Liver (tissue), 8 donors: ENCODE measurements at regions not wholly inside any gene's neighbourhood (a gene's known extent, or its start where the extent isn't known, plus 50 kb on each side); places are given as distances from the start of the nearest gene placed in this dataset.

ENCODE experiments used
- DNase-seq: peaks from one replicate; pipeline ENCODE4 v3.0.0-alpha.2; 2017; ENCODE audit warnings: low spot score
- H3K27ac ChIP-seq, 2 donors: one replicate each; pipeline ENCODE4 v1.7.0; 2013; ENCODE audit warnings: inconsistent platforms in 2 of 2, low read length in 2 of 2, control low read depth in 1 of 2, low read depth in 1 of 2, mild to moderate bottlenecking in 1 of 2
- H3K27me3 ChIP-seq, 4 donors: one replicate each; pipeline versions ENCODE4 v1.6.1 to v1.7.0; 2013; ENCODE audit warnings: low read length in 3 of 4, inconsistent platforms in 1 of 4, mild to moderate bottlenecking in 1 of 4, moderate library complexity in 1 of 4; ENCODE audit not compliant: control insufficient read depth in 4 of 4, insufficient read depth in 4 of 4
- H3K36me3 ChIP-seq, 4 donors: one replicate each; pipeline versions ENCODE4 v1.6.1 to v1.7.0; 2013; ENCODE audit warnings: low read length in 3 of 4, mild to moderate bottlenecking in 3 of 4, low read depth in 1 of 4, moderate library complexity in 1 of 4; ENCODE audit not compliant: control insufficient read depth in 4 of 4, insufficient read depth in 3 of 4
- H3K4me1 ChIP-seq, 4 donors: one replicate each; pipeline versions ENCODE4 v1.6.1 to v1.7.0; 2013; ENCODE audit warnings: low read length in 3 of 4, mild to moderate bottlenecking in 3 of 4, moderate library complexity in 1 of 4; ENCODE audit not compliant: control insufficient read depth in 4 of 4, insufficient read depth in 4 of 4
- H3K4me3 ChIP-seq, 3 donors: one replicate each; pipeline versions ENCODE4 v1.6.1 to v1.7.0; 2013; ENCODE audit warnings: low read length in 3 of 3, control low read depth in 1 of 3, low read depth in 1 of 3, mild to moderate bottlenecking in 1 of 3
- H3K9ac ChIP-seq, 2 donors: one replicate each; pipeline ENCODE4 v1.7.0; 2013; ENCODE audit warnings: low read length in 2 of 2, mild to moderate bottlenecking in 2 of 2, moderate library complexity in 2 of 2, control low read depth in 1 of 2, low read depth in 1 of 2
- H3K9me3 ChIP-seq, 4 donors: one replicate each; pipeline versions ENCODE4 v1.6.1 to v1.7.0; 2013; ENCODE audit warnings: low read length in 3 of 4; ENCODE audit not compliant: control insufficient read depth in 4 of 4
- EGR1 ChIP-seq, 2 donors: IDR thresholded peaks; 2 replicates each; pipeline ENCODE4 v1.6.1; 2016 to 2018; ENCODE audit warnings: antibody characterized with exemption in 2 of 2, low read depth in 2 of 2
- FOXA1 ChIP-seq: IDR thresholded peaks from 2 replicates; pipeline ENCODE4 v1.6.1; 2016; ENCODE audit warnings: antibody characterized with exemption
- FOXA2 ChIP-seq: IDR thresholded peaks from 2 replicates; pipeline ENCODE4 v1.6.1; 2016; ENCODE audit warnings: antibody characterized with exemption
- GABPA ChIP-seq, 2 donors: IDR thresholded peaks in 1 of 2; conservative IDR thresholded peaks in 1 of 2; 2 replicates each; pipeline ENCODE4 v1.6.1; 2016; ENCODE audit warnings: antibody characterized with exemption in 2 of 2, mild to moderate bottlenecking in 1 of 2, moderate library complexity in 1 of 2
- HNF4A ChIP-seq, 2 donors: conservative IDR thresholded peaks; 2 replicates each; pipeline ENCODE4 v1.6.1; 2016; ENCODE audit warnings: antibody characterized with exemption in 2 of 2, mild to moderate bottlenecking in 2 of 2
- JUND ChIP-seq, 2 donors: IDR thresholded peaks; 2 replicates each; pipeline ENCODE4 v1.6.1; 2016; ENCODE audit warnings: antibody characterized with exemption in 2 of 2
- NR2F2 ChIP-seq: IDR thresholded peaks from 2 replicates; pipeline ENCODE4 v1.6.1; 2016; ENCODE audit warnings: antibody characterized with exemption
- RAD21 ChIP-seq, 2 donors: IDR thresholded peaks; 2 replicates each; pipeline ENCODE4 v1.6.1; 2016; ENCODE audit warnings: antibody characterized with exemption in 2 of 2, mild to moderate bottlenecking in 2 of 2
- RXRA ChIP-seq, 2 donors: IDR thresholded peaks; 2 replicates each; pipeline ENCODE4 v1.6.1; 2017 to 2018; ENCODE audit warnings: antibody characterized with exemption in 2 of 2, mild to moderate bottlenecking in 1 of 2
- SP1 ChIP-seq: IDR thresholded peaks from 2 replicates; pipeline ENCODE4 v1.6.1; 2018; ENCODE audit warnings: antibody characterized with exemption, mild to moderate bottlenecking
- YY1 ChIP-seq: IDR thresholded peaks from 2 replicates; pipeline ENCODE4 v1.6.1; 2016; ENCODE audit warnings: antibody characterized with exemption, mild to moderate bottlenecking
- WGBS: extraction: QIAGEN DNeasy Blood & Tissue Kit; methylation state at CpG from one replicate; pipeline ENCODE4 v1.1.7; 2013; 5-methylcytosine and 5-hydroxymethylcytosine counted together
- TF ChIP-seq, protein P1 (sequence below): IDR thresholded peaks from 2 replicates; pipeline ENCODE4 v1.6.1; 2016; ENCODE audit warnings: antibody characterized with exemption
- TF ChIP-seq, protein P2 (sequence below): fragments of 150-350 bp; IDR thresholded peaks from 2 replicates; pipeline ENCODE4 v1.5.1; 2017; ENCODE audit warnings: improper control_type of control experiment, low read depth, low read length; ENCODE audit not compliant: missing input control
- TF ChIP-seq, protein P3 (sequence below): IDR thresholded peaks from 2 replicates; pipeline ENCODE4 v1.6.1; 2016; ENCODE audit warnings: antibody characterized with exemption
- TF ChIP-seq, protein P4 (sequence below): IDR thresholded peaks from 2 replicates; pipeline ENCODE4 v1.6.1; 2016; ENCODE audit warnings: antibody characterized with exemption, mild to moderate bottlenecking
- TF ChIP-seq, protein P5 (sequence below): IDR thresholded peaks from 2 replicates; pipeline ENCODE4 v1.6.1; 2016; ENCODE audit warnings: antibody characterized with exemption
- donor health status: healthy.
- donor health status: healthy.
- donor health status: healthy.
- donor health status: healthy.
- donor health status: healthy.

DNA sequence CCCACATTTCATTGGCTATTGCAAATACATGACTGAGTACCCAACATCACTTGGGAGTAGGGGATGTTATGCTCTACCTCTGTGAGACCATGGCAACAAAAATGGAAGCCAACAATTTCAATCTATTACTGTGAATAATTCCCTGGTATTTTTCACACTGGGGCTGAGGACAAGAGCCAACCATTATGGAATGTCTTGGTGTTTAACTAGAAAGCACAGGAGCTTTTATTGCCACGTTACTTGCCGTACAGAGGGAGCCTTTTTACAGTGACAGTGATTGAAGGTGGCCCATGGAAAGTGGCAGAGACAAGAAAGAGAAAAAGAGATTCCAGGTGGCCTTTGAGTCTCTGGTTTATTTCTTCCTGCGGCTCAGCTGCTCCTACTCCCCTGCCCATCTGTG, 105.7 kb upstream of the TBC1D5 start (continued):
- TF ChIP-seq, protein P1, sequence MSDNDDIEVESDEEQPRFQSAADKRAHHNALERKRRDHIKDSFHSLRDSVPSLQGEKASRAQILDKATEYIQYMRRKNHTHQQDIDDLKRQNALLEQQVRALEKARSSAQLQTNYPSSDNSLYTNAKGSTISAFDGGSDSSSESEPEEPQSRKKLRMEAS, result no peak
- TF ChIP-seq FOXA1, result no peak
- TF ChIP-seq RXRA (IDR thresholded peaks at IDR 0.05), result no peak
- no peak for TF ChIP-seq GABPA (IDR thresholded peaks at IDR 0.05 in 1 of 2, conservative IDR thresholded peaks at IDR 0.05 in 1 of 2)
- no peak for TF ChIP-seq JUND (IDR thresholded peaks at IDR 0.05)
- no peak for TF ChIP-seq HNF4A (conservative IDR thresholded peaks at IDR 0.05)
- TF ChIP-seq, protein P2, sequence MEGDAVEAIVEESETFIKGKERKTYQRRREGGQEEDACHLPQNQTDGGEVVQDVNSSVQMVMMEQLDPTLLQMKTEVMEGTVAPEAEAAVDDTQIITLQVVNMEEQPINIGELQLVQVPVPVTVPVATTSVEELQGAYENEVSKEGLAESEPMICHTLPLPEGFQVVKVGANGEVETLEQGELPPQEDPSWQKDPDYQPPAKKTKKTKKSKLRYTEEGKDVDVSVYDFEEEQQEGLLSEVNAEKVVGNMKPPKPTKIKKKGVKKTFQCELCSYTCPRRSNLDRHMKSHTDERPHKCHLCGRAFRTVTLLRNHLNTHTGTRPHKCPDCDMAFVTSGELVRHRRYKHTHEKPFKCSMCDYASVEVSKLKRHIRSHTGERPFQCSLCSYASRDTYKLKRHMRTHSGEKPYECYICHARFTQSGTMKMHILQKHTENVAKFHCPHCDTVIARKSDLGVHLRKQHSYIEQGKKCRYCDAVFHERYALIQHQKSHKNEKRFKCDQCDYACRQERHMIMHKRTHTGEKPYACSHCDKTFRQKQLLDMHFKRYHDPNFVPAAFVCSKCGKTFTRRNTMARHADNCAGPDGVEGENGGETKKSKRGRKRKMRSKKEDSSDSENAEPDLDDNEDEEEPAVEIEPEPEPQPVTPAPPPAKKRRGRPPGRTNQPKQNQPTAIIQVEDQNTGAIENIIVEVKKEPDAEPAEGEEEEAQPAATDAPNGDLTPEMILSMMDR, result no peak
- TF ChIP-seq FOXA2, result no peak
- no peak for TF ChIP-seq YY1
- TF ChIP-seq NR2F2, result no peak

DNA sequence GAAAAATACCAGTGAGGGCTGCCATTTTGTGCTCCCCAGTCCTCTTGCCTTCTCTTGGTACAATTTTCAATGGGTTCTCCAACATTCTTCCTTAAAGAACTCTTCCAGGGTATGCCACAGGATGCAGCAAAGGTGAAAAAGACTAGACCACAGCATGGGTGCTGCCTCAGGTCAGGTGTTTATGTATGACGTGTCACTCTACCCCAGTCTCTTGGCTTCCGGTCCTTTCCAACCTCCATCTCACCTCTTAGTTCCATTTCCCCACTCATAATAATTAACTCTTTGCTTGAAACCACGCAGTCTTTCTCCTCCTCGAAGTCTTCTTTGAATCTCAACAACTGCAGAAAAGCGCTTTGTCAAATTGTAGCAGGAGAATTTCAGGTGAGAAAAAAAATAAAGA, 104.7 kb upstream of the TBC1D5 start:
- no peak for DNase-seq
- H3K27me3 ChIP-seq, result no peaks in the 10 kb centered on the region
- H3K4me1 ChIP-seq, result no peaks in the 10 kb centered on the region
- TF ChIP-seq, protein P3, sequence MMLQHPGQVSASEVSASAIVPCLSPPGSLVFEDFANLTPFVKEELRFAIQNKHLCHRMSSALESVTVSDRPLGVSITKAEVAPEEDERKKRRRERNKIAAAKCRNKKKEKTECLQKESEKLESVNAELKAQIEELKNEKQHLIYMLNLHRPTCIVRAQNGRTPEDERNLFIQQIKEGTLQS, result no peak
- TF ChIP-seq RAD21 (IDR thresholded peaks at IDR 0.05) (no peak), EGR1 (IDR thresholded peaks at IDR 0.05; ENCODE audit: low read depth in 2 of 2) (no peak), YY1 (no peak), GABPA (IDR thresholded peaks at IDR 0.05 in 1 of 2, conservative IDR thresholded peaks at IDR 0.05 in 1 of 2) (no peak), SP1 (no peak), FOXA1 (no peak), JUND (IDR thresholded peaks at IDR 0.05) (no peak), RXRA (IDR thresholded peaks at IDR 0.05) (no peak), NR2F2 (no peak), HNF4A (conservative IDR thresholded peaks at IDR 0.05) (no peak)
- TF ChIP-seq, protein P1, result no peak
- TF ChIP-seq, protein P2, result no peak
- TF ChIP-seq, protein P4, sequence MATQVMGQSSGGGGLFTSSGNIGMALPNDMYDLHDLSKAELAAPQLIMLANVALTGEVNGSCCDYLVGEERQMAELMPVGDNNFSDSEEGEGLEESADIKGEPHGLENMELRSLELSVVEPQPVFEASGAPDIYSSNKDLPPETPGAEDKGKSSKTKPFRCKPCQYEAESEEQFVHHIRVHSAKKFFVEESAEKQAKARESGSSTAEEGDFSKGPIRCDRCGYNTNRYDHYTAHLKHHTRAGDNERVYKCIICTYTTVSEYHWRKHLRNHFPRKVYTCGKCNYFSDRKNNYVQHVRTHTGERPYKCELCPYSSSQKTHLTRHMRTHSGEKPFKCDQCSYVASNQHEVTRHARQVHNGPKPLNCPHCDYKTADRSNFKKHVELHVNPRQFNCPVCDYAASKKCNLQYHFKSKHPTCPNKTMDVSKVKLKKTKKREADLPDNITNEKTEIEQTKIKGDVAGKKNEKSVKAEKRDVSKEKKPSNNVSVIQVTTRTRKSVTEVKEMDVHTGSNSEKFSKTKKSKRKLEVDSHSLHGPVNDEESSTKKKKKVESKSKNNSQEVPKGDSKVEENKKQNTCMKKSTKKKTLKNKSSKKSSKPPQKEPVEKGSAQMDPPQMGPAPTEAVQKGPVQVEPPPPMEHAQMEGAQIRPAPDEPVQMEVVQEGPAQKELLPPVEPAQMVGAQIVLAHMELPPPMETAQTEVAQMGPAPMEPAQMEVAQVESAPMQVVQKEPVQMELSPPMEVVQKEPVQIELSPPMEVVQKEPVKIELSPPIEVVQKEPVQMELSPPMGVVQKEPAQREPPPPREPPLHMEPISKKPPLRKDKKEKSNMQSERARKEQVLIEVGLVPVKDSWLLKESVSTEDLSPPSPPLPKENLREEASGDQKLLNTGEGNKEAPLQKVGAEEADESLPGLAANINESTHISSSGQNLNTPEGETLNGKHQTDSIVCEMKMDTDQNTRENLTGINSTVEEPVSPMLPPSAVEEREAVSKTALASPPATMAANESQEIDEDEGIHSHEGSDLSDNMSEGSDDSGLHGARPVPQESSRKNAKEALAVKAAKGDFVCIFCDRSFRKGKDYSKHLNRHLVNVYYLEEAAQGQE, result no peak
- TF ChIP-seq, protein P5, sequence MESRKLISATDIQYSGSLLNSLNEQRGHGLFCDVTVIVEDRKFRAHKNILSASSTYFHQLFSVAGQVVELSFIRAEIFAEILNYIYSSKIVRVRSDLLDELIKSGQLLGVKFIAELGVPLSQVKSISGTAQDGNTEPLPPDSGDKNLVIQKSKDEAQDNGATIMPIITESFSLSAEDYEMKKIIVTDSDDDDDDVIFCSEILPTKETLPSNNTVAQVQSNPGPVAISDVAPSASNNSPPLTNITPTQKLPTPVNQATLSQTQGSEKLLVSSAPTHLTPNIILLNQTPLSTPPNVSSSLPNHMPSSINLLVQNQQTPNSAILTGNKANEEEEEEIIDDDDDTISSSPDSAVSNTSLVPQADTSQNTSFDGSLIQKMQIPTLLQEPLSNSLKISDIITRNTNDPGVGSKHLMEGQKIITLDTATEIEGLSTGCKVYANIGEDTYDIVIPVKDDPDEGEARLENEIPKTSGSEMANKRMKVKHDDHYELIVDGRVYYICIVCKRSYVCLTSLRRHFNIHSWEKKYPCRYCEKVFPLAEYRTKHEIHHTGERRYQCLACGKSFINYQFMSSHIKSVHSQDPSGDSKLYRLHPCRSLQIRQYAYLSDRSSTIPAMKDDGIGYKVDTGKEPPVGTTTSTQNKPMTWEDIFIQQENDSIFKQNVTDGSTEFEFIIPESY, result no peak
- H3K9me3 ChIP-seq, result no peaks in the 10 kb centered on the region
- 87% methylated on average over 5 of the region's 5 CpGs for WGBS
- H3K4me3 ChIP-seq, result no peak overlapping the region
- no peak overlapping the region for H3K27ac ChIP-seq
- no peak overlapping the region for H3K9ac ChIP-seq
- no peaks in the 10 kb centered on the region for H3K36me3 ChIP-seq
